HG03521 (cell line): ENCODE measurements at regions not wholly inside any gene's neighbourhood (a gene's known extent, or its start where the extent isn't known, plus 50 kb on each side); places are given as distances from the start of the nearest gene placed in this dataset.
A peak's percentile ranks its signal among the peaks of the same experiment; 100 is the strongest.

Experiments
- ATAC-seq: cut with Tn5 transposase; IDR thresholded peaks from one replicate; pipeline ENCODE4 v1.9.1; 2021; ENCODE audit warnings: mild to moderate bottlenecking, moderate library complexity; ENCODE audit not compliant: unreplicated experiment

DNA sequence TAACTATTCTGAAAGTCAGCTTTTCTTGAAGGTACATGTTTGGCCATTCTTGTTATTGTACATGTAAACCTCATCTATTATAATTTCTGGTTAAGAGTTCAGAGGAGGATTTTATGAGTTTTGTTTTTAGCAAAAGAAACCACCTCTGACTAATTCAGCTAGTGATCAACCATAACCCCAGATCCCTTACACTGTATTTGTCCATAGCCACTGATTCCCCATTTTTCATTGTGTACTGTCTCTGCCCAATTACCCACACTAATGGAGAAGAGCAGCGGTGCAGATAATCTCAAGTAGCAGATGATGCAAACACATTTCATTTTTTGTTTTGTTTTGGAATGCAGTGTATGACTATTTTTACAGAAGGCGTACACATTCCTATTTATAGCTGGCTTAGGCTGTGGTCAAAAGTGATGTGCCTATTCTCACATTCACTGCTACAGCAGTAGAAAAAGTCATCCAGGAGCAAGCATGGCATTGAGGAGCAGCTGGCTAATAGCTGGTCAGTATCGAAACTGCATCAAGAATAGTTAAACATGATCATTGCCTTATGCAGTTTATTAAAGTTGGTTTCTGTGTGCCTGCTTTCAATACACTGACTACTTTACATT, 988.3 kb downstream of the DTWD2 start:
- peak; percentile 50 for ATAC-seq

- no peak for ATAC-seq
Measured at GRCh38 chr5:117982691-117983090, 1005.7 kb downstream of the DTWD2 start.

DNA sequence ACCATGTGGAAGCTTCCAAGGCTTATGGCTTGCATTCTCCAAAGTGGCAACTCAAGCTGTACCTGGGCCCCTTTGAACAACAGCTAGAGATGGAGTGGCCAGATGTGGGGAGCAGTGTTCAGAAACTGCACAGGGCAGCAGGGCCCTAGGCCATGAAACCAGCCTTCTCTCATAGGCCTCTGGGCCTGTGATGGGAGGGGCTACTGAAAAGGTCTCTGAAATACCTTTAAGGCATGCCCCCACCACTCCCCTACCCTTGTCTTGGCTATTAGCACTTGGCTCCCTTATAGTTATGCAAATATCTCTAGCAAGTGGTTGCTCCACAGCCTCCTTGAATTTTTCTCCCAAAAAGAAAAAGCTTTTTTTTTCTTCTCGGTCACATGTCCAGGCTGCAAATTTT, 1014.6 kb downstream of the DTWD2 start:
- no peak for ATAC-seq

DNA sequence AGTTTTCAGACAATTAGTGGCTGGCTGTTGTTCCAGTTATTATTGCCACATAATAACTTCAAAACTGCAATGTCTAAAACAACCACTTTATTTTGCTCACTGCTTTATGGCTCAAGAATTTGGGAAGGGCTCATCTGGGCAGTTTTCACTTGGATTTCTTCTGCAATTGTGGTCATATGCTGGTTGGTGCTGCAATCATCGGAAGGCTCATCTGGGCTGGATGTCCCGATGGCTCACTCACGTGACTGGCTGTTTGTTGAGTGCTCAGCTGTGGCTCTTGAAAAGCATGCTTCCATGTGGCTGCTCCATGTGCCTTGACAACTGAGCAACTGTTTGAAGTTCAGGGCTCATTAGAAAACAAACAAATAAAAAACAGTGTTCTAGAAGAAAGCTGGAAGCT, 1032.5 kb downstream of the DTWD2 start:
- no peak for ATAC-seq

- ATAC-seq, result no peak
Measured at GRCh38 chr5:117954331-117954730, 1034.0 kb downstream of the DTWD2 start.

- ATAC-seq, result no peak
Measured at GRCh38 chr5:117953272-117953671, 1035.1 kb downstream of the DTWD2 start.

- no peak for ATAC-seq
Measured at GRCh38 chr5:117947836-117948235, 1040.5 kb downstream of the DTWD2 start.

DNA sequence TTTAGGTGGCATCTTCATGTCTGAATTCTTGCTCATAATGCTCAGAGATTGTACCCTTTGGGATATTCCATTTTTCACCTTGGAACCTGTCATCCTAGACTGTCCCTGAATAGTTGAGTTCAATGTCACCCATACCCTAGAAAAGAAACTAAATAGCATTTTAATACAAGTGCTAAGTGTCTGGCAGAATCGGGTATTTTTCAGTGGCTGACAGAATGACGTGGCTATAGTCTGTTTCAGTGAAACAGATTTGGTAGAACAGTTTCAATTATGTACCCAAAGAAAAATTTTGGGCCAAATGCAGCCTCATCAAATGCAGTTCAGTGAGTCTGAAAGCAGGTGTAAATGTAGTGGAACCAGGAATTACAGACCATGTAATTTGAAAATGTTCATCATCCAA, 1041.2 kb downstream of the DTWD2 start:
- no peak for ATAC-seq

DNA sequence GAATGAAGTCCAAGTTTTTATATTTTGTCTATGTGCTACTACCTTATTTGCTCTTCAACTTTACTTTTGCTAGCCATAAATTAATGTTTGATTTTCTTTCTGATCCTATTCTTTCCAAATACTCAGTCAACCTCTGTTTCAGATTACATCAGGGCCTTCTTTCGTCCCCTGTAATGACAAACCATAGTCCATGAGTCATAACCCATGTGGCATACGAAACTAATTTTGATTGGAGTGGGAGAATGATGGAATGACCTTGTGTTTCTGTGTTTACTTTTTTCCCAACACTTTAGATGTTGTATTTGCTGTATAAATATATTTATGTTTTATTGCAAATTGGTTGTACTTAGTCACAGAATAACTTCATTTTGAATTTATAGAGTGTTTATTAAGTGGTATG, 1043.1 kb downstream of the DTWD2 start:
- ATAC-seq, result no peak

DNA sequence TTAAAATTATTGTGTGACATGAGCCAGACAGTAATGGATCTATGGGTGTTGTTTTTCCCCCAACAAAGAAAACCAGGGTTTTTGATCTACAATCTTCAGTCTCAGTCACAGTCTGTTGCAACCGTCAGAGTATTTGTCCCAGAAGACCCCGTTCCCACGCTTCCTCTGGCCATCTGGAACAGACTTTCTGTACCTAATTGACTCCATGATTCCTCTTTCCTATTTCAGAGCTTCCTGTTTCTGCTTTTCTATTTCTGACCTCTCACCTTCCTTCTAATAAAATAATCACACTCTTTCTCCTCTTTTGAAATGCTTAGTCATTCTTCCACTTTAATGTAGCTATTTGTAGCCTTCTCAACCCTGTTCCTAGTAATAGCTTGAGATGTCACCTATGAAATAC, 1044.8 kb downstream of the DTWD2 start:
- ATAC-seq, result no peak

GRCh38 chr5:117942861-117943519, 1045.4 kb downstream of the DTWD2 start:
- no peak for ATAC-seq

- ATAC-seq, result no peak
Measured at GRCh38 chr5:117893211-117893610, 1095.1 kb downstream of the DTWD2 start.

GRCh38 chr5:117892360-117892759, 1096.0 kb downstream of the DTWD2 start:
- ATAC-seq, result no peak

DNA sequence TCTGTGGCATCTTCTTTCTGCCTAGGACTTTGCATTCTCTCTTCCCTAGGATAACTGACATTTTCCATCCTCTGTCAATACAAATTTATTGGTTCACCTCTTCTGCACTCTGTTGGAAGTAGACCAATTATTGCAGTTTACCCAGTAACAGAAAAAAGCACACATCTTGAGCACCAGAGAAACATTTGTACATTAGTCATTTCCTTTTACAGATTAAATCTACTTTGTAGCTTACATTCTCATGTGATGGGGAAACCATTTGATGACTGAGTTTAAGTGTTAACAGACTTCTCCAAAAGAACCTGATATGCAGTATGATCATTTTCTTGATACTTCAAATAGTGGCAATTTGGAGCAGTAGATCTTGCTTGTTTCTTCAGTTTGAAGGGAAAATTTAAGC, 1098.8 kb downstream of the DTWD2 start:
- ATAC-seq, result no peak

- ATAC-seq, result peak; percentile 84
Measured at GRCh38 chr5:117888688-117889087, 1099.7 kb downstream of the DTWD2 start.

DNA sequence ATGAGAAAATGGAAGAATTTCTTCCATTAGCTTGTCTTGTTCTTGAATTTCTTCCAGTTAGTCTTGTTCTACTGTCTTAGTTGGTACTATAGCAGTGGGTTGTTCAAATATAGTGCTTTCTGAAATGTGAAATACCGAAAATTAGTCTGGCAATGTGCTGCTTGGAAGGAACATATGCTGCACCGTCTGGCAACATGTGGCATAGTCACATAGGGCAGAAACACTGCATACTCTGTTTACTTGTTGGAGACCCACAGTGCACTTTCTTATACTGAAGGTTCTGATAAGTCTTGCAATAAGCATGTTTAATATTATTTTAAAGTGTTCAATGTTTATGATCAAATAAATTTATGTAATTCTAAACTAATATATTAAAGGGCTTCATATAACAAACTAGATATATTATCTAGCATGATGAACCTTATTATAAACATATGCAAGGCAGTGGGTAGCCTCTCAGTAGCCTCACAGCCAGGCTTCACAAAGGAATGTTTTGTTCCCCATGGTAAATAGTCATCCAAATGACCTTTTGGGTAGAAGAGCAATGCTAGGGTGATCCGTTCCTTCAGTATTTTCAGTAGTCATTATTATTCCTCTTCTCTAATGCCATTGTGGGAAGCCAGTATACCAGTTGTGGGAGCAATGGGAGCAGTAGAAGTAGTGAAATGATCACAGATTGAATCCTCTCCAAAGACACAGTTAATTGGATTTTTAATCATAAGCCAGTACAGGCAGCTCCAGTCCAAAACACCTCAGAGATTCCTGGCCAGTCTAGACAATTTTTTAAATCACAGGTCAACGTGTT, 1106.7 kb downstream of the DTWD2 start:
- ATAC-seq, result no peak

- no peak for ATAC-seq
Measured at GRCh38 chr5:117880932-117881331, 1107.4 kb downstream of the DTWD2 start.

- no peak for ATAC-seq
Measured at GRCh38 chr5:117877731-117878130, 1110.6 kb downstream of the DTWD2 start.

DNA sequence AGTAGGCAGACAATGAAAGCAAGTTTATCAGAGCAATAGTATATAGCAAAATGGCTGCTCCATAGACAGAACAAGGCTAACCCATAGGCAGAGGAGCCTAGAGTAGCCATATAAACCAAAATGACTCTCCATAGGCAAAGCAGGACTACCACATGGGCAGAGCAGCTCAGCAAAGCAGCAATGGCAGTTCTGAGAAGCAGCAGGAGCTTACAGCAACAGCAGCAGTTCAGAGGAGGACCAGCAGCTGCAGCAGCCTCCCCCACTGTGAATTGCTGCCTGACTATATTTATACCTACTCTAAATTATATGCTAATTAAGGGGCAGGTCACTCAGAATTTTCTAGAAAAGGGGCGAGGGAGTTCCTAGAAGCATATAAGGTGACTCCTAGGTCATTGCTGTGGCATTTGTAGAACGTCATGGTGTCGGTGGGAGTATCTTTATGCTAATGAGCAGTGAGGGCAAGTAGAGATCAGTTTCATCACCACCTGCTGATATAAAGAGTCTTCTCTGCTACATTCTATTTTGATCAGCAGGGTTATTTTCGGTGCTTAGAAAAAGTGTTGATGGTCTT, 1115.5 kb downstream of the DTWD2 start:
- ATAC-seq, result no peak

DNA sequence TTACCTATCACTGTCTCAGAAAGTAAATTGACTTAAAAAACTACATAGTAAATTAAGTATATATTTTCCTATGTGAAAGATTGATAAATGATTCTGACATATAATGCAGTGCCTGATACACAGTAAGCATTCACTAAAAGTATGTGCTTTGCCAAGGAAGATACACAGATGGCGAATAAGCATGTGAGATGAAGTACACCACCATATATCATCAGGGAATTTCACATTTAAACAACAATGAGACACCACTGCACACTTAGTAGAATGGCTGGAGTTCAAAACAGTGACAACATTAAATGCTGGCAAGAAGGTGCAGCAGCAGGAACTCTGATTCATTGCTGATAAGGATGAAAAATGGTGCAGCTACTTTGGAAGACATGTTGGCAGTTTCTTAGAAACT, 1118.8 kb downstream of the DTWD2 start:
- ATAC-seq, result no peak

DNA sequence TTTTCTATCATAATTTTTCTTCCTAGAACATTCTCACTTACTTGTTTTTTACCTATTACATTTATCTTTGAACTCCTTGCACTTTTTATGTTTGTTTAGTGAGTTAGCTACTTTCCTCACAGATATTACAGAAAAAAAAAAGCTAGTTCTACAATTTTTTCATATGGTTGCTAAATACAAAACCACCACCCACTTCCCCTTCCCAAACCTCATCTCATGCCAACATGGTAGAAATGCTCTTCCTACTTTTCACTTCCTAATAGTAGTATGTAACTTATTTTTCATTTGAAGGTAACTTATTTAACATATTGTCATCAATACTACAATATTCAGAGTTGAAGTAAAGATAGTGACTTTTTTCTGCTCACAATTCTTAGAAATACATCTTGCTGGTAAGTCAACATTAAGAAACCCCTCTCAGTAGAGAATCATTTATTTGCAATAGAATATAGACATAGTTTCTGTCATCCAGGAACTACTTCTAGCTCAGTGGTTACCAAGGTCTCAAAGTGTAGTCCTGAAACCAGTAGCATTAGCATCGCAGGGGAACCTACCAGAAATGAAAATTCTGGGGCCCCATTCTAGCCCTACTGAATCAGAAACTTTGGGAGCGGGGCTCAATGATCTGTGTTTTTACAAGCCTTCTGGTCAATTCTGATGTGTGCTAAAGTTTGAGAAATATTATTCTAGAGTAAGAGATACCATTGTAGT, 1124.6 kb downstream of the DTWD2 start:
- no peak for ATAC-seq
